HG02840 (cell line): ENCODE measurements at regions not wholly inside any gene's neighbourhood (a gene's known extent, or its start where the extent isn't known, plus 50 kb on each side); places are given as distances from the start of the nearest gene placed in this dataset.

ENCODE experiments used
- ATAC-seq: cut with Tn5 transposase; IDR thresholded peaks from one replicate; pipeline ENCODE4 v1.9.1; 2021; ENCODE audit warnings: mild to moderate bottlenecking, moderate library complexity, moderate number of reproducible peaks; ENCODE audit not compliant: unreplicated experiment, low FRiP score

- ATAC-seq = no peak
Observed at GRCh38 chr9:1804128-1804865, 210.8 kb upstream of the SMARCA2 start.

- ATAC-seq = no peak
Observed at GRCh38 chr9:1829719-1830118, 185.4 kb upstream of the SMARCA2 start.

DNA sequence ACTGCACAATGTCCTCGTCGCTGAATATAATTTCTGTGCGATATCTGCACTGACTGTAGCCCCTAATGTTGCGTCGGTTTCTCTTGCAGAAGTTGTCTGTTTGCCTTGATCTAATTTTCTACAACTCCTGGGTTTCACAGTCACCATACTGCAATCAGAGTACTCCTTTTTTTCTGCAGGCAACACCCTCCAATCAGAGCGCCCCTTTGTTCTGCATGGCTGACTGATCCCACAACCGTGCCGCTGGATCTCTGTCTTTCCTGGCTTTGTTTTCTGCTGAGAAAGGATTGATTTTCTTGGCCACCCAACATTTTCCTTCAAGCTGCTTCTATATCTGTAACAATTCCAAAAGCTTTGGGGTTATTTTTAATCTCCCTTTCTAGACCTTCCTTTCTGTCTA is 182.2 kb upstream of the SMARCA2 start:
- no peak for ATAC-seq

DNA sequence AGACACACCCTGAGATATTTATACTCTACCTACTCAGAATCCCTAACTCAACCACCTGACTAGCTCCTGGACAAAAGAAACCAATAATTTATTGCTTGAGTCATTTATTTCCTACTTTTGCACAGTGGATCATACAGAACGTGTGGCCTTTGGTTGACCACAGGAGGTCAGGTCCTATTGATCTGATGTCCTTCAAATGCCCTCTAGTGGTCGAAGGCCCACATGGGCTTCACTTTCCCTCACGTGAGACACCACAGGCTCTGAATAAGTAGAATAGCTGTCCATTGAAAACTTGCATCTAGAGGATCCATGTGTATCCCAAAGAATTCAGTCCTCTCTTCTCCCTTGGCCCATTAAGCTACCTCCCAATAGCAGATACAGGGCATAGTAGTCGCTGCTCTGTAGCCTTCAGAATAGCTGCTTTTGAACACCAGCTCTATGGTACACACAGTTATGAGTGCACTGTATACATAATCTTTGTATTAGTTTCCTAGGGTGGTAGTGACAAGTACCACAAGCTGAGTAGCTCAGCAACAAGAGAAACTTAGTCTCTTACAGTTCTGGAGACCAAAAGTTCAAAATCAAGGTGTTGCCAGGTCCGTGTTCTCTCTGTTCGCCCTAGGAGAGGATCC is 177.6 kb upstream of the SMARCA2 start:
- ATAC-seq = peak; percentile 55

- no peak for ATAC-seq
Observed at GRCh38 chr9:1839909-1840308, 175.2 kb upstream of the SMARCA2 start.

GRCh38 chr9:1845425-1845824 is 169.7 kb upstream of the SMARCA2 start:
- no peak for ATAC-seq

- no peak for ATAC-seq
Observed at GRCh38 chr9:1855726-1856125, 159.4 kb upstream of the SMARCA2 start.

GRCh38 chr9:1857808-1858207 is 157.3 kb upstream of the SMARCA2 start:
- no peak for ATAC-seq

- peak; percentile 74 for ATAC-seq
Observed at GRCh38 chr9:1869843-1870242, 145.3 kb upstream of the SMARCA2 start.

- no peak for ATAC-seq
Observed at GRCh38 chr9:1870915-1871314, 144.2 kb upstream of the SMARCA2 start.

GRCh38 chr9:1871626-1872419 is 143.3 kb upstream of the SMARCA2 start:
- no peak for ATAC-seq

DNA sequence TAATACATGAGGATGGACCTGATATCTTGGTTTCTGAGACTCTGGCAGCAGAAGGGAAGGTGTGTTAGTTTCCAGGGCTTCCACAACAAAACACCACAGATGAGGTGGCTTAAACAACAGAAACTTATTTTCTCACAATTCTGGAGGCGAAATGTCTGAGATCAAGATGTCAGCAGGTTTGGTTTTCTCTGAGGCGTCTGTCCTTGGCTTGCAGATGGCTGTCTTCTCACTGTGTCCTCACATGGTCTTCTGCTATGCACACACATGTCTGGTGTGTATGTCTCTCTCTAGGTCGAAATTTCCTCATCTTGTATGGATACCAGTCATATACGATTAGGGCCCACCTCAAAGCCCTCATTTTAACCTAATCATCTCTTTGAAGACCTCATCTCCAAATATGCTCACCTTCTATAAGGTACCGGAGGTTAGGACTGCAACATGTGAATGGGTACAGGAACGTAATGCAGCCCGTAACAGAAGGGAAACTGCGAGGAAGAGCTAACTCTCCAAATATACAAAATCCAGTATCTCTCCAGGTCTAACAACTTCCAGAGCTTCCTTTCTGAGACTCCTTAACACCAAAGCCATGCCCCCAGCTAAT is 139.8 kb upstream of the SMARCA2 start:
- ATAC-seq = no peak

DNA sequence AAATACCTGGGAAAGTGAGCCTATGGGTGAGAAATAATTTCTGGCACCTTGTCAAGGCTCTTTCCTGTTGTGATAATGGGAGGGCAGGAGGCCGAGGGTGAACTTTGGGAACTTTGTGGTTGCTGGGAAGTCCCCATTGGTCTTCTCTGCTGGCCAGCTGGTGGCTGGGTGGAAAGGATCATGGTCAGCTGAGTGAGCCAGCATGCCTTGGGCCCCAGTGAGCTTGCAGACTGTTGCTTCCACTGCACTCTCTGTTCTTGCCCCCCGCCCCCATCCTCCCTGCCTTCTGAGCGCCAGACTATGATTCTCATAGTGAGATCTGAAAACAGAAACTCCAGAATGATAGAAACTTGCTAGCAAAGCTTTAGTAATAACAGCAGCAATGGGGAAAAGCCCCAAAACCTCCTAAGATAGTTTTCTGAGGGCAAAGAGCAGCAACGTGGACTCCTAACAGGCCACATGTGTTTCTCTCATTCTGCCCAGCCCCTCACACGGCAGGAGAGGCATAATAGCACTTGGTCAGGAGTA is 139.2 kb upstream of the SMARCA2 start:
- ATAC-seq = peak; percentile 56

GRCh38 chr9:1876891-1877496 is 138.2 kb upstream of the SMARCA2 start:
- no peak for ATAC-seq

DNA sequence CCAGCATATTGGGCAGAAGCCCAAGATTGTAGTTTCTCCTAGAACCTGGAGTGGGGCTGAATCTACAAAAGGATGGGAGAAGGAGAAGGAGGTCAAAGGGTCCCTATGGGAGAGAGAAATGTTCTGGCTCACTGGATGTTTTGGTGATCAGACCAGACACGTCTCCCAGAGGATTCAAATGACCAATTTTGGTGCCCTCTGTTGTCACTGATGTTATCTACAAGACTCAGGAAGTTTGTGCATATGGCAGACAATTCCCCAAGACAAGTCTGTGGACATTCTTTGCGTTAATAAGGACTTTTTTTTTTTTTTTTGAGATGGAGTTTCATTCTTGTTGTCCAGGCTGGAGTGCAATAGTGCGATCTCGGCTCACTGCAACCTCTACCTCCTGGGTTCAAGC is 137.2 kb upstream of the SMARCA2 start:
- no peak for ATAC-seq

DNA sequence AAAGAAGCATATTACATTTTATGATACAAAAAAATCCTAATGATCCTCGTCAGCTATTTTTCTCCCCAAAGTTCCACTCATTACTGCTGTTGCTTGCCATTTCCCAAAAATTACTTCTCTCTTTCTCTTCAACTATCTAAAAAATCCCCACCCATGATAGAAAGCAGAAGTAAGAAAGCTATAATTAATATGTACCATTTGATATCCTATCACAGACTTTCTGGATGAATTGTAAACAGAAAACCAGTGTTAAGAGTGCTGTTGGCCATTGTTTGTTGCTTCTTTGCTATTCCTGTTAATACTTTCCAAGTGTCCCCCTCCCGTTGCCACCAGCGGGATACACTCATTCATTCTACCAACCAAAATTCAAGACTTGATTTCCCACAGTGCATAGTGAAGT is 136.3 kb upstream of the SMARCA2 start:
- ATAC-seq = no peak

- ATAC-seq = peak; percentile 43
Observed at GRCh38 chr9:1879501-1879900, 135.6 kb upstream of the SMARCA2 start.

GRCh38 chr9:1880038-1880565 is 135.0 kb upstream of the SMARCA2 start:
- ATAC-seq = no peak

DNA sequence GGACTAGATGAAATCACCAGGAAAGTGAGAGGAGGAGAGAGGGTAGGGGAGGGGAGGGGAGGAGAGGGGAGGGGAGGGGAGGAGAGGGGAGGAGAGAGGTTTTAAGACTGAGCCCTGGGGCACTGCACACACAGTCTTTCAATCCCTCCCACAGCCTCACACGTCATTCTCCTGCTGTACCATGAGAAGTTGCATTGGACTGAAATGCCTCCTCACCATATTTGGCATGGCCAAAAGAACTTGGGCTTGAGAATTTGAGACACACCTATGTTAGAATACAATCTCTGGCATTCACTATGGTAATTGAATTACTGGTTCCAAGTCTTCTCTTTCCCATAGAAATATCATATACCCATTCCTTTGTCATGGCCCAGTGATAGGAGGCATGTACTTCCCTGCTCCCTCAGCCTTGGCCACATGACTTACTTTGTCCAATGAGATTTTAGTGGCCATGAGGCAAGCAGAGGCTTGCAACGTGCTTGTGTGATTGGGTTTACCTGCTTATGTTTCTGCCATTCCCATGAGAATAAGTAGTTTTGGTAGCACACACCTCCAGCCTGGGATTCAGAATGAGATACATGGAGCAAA is 133.3 kb upstream of the SMARCA2 start:
- no peak for ATAC-seq
